GM18907 (cell line): ENCODE measurements at regions not wholly inside any gene's neighbourhood (a gene's known extent, or its start where the extent isn't known, plus 50 kb on each side); places are given as distances from the start of the nearest gene placed in this dataset.
"Not testable (repeated sequence)": the region's sequence is repeated elsewhere in the genome, so short reads cannot be mapped to it uniquely, and the experiment has no call there.

Experiments
- ATAC-seq: cut with Tn5 transposase; IDR thresholded peaks from one replicate; pipeline ENCODE4 v1.9.1; 2021; ENCODE audit warnings: mild to moderate bottlenecking, moderate library complexity; ENCODE audit not compliant: unreplicated experiment

DNA sequence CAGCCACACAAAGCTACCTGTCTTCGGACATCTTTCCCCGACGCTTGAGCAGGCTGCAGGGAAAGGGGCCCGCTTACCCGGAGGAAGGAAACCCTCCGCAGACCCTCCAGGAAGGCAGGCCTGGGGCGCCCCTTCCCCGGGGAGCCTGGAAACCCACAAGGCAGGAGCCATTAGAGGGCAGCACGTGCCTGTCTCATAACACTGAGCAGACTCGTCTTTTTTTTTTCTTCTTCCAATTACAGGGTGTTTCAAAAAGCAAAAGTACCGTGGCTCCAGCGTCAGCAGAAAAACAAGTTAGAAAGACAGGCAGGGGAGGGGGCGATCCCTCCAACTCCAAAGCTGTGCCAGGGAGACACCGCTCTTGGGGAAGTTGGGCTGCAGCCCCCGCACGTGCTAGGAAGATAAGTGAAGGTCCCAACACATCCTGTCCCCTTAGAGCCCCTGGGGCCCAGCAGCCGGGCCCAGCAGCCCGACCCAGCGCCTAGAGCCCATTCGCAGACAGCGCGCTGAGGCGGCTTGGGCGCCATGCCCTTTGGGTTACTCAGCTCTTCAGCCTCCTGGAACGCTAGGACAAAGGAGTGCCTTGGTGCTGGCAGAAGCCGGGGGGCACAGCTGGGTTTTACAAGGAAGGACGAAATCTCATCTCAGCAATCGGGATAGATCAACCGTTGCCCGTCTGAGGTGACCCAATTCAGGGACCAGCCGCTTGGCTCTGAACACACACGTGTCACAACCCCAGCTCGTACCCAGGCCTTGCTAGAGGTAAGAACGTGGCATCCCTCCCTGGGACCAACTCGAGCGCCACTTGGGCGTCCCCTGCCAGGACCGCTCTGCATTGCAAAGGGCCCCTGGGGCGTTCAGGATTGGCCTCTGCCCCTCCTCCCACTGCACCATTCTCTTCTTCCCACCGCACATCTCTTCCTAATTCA lies 136.3 kb downstream of the LY86 start:
- no peak for ATAC-seq

DNA sequence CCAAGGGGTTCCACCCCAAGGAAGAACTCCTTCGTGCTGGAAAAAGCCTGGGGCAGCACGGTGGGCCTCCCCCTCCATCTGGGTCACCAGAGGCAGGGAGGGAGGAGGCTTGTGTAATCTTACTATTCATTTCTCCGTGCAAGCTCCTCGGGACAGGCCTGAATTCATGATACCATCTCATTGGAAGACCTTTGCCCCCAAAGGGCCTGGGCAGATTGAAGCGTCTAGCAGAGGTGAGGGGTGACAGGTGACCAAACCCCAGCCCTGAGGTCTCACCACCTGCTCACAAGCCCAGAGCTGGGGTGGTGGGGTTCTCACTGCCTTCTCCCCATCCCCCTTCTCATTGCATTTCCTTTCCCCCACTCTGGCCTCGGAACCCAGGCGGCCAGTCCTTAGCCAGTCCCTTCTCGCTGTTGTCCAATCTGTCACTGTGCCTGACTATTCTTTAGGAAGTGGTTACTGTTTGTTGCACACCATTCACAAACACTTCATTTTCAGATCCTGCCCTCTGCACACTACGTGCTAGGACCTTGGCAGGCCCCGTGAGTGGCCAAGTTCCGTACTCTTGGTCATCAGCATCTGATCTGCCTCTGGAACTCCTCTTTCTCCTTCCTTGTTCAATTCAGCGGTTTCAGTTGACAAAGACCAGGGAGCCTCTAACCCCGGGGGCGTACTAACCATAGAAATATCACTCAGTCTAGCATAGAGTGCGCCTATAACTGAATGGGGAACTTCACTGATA lies 137.1 kb downstream of the LY86 start:
- no peak for ATAC-seq

DNA sequence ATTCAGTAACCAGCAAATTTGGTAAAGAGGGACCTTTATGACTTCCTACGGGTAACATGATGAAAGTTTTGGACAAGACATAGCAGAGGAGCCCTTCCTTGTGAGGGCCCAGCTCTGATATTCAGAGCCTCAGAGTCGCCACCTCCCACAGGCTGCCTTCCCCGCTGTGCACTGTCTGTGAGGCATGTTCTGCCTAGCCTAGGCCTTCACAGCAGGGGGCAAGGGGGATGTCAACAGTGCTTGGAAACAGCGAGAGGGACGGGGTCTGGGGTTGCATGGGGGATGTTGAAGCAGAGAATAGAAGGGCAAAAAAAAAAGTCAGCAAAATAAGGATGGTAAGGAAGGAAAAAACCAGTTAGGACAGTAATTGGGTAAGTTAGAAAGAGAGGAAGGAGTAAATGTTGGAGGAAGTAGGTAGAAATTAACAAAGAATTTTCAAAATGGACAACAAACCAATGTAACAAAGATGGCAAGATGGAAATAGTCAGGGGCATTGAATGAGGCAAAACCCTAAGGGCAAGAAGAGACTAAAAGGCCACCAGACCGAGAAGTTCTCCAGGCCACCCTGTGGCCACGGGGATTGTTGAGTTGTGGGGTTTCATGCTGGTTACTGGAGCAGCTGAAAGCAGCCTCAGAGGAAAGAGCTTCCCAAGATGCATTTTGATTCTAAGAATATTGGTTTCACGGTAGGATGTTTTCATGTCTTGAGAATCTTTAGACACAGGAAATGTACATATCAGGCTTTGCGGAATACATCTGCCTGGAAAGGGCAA lies 139.8 kb downstream of the LY86 start:
- ATAC-seq: no peak

DNA sequence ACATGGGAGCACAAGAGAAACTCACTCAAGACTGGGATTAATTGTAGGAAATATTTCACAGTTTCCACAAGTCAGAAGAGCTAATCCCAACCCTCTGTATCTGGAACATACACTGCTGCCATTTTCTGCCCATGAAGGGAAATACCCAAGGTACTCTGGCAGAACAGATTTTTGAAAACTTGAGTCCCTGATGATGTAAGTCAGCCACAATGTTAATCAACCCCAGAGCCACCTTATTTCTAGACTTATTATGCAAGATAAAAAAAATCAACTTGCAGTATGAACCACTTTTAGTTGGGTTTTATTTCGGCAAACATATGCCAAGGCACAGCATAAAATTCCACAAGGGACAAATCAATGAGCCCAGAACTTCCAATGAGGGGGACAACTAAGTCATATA lies 141.5 kb downstream of the LY86 start:
- ATAC-seq: no peak

DNA sequence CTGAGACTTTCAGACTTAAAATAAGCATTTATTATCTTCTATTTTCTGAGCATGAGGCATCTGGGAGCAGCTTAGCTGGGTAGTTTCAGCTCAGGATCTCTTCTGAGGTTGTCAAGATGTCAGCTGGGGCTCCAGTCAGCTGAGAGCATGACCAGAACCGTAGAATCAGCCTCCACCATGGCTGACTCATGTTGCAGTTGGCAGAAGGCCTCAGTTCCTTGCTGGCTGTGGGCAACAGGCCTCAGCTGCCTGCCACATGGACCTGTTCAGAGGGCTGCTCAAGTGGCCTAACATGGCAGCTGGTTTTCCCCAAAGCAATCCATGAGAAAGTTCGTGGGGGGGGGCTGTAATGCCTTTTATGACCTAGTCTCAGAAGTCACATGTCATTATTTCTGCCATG lies 142.3 kb downstream of the LY86 start:
- no peak for ATAC-seq

DNA sequence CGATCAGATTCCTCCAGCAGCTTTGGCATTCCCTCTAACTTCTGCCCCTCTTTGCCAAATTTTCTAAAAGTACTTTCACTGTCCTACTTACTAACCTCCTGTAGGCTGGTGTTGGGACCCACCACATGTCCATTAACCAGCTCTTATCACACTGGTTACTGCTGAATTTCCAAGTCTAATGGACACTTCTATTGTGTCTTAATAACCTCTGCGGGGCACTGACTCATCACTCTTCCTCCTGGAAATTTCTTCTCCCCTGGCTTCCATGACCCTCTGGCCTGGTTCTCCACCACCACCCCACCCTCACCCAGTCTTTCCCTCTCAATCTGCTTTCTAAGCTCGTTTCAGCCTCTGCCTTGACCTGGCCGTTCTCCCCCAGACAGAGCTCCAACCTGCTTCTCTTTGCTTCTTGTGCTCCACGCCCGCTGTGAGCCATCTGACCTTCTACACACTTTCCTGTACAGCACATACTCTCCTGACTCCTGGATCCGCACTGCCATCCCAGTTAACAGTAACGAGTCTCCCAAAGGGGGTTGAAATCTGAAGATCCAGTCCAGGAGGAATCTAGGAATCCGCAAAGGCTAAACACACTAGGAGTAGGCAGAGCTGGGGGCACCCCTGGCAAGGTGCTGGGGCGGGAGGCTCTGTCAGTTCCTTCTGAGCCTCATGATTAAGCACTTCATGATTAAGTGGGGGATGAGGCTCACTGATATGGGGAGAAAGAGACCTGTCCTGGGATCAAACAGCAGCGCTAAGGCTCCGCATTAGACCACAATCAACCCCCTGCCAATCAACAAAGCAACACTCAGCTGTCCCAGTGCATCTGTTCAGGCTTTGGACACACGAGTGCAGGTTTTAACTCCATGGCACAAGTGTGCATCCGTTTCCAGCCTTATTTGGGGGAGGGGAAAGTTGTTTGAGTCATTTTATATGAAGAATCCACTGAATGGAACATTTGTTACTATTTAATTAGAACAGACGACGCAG lies 146.3 kb downstream of the LY86 start:
- no peak for ATAC-seq

DNA sequence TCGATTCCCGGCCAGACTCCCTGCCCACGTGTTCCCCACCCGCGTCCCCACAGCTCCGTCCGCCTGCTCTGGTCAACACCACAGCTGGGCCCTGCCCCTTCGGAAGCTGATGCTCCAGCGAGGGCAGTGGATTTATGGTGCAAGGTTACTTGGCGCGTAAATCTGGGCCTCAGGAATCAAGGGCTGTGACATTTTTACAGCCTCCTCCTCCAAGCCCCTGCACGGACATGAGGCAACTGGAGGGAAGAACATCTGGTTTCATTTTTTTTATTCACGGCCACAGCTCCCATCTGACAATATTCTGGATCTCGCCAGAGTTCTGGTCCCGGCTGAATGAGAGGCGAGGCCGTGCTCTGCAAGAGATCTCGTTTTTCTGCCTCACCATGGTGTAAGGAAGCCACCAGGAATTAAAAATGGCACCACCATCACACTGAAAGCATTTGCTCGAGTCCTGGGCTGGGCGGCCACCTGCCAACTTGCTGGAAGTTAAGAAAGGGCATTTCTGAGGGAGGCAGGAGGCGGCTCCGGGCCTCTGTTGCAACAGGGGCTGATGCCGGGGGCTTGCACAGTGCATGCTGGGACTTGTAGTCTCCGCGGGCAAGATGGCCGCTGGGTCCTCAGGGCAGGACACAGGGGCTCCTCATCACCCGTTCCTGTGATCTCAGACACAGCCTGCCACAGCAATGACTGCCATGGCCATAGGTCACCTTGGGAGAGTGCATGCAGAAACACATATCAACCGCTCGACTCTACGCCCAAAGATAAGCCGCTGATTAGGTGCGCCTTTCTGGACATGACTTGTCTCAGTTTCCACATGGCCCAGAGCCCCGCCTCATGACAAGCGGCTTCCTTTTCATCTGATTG lies 148.5 kb downstream of the LY86 start:
- no peak for ATAC-seq

DNA sequence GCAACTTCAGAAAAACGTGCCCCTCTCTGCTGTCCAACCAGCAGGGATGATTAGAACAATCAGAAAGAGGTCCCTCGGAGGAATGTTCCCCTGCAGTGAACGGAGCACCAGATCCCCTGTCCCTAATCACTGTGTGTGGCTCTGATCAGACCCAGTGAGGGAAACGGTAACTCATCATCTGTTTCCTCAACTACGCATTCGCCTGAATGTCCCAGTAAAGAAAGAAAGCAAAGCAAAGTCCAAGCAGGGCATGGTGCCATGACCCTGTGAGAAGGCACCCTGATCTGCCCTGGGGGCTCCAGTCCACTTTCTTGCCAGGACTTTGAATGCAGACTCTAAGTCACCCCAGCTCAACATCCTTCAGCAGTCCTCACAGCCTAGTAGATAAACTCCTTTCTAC lies 149.2 kb downstream of the LY86 start:
- ATAC-seq: no peak

DNA sequence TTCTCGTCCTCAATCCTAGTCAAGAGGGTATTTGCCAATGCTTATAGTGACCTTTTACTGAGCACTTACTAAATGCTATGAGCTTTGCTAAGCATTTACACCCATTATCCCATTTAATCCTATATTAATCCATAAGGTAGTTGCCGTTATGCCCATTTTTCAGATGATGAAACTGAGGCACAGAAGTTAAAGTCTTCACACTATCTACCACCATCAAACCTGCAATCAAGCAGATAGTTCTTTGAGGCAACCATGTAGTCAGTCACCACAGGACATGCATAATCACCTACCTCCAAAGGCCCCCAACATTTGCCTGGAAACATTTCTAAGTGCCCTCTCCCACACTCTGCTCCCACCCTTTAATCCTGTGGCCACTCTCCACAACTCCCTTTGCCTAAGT lies 149.6 kb downstream of the LY86 start:
- no peak for ATAC-seq

DNA sequence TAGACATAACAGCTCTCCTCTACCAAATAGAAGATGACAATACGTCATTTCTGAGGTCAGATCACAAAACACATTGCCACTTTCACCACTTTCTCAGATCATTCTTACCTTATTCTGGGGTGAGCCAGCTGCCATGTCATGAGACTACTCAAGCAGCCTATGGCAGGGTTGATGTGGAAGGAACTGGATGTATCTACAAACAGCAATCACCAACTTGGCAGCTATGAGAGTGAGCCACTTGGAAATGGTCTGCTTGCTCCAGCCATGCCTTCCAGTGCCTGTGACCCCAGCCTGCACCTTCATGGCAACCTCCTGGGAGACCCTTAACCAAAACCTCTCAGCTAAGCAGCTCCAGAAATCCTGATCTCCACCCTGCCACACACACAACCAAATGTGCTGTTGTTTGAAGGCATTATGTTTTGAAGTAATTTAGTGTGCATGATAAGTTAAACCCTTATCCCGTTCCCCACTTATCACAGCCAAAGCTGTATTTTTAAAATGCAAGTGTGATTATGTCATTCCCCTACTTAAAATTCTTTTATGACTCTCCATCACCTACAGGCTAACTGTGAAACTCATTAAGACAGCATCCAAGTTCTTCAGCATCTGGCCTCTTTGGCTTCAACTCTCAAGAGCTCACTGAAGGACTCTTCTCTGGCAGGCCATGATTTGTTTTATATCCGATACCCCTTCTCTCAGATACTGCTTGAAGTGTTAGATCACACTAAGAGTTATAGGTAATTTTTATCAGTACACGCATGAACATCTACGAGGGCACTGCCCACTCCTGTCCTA lies 150.6 kb downstream of the LY86 start:
- no peak for ATAC-seq

DNA sequence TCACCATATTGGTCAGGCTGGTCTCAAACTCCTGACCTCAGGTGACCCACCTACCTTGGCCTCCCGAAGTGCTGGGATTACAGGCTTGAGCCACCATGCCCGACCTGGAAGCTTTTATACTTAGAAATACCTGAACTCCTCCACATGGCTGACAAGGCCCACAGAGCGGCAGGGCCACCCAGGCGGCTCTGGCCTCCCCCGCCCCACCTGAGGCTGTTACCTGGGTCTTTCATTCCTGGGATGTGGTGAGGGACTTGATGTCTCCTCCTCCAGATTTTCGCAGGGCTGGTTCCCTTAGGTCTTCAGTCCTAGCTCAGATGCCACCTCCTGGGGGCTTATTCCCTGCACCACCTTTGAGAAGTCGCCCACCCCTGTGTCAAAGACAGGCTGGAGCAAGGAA lies 152.1 kb downstream of the LY86 start:
- ATAC-seq: no peak

DNA sequence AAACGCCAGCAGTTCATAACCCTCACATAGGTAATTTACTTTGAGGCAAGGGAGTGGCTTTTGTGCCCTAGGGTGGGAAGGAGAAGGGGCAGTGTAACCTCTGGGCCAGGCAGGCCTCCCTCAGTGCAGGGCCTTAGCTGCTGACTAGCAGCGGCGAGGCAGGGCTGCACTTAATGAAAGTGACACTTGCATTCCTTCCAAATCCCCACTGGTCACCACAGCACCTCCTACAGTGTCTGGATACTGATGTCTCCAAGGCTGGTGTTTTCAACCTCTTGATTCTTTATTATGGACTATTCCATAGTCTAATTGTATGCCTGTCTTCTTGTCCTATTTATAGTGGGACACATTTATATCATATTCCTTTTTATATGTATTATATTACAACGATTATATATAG lies 152.7 kb downstream of the LY86 start:
- no peak for ATAC-seq

DNA sequence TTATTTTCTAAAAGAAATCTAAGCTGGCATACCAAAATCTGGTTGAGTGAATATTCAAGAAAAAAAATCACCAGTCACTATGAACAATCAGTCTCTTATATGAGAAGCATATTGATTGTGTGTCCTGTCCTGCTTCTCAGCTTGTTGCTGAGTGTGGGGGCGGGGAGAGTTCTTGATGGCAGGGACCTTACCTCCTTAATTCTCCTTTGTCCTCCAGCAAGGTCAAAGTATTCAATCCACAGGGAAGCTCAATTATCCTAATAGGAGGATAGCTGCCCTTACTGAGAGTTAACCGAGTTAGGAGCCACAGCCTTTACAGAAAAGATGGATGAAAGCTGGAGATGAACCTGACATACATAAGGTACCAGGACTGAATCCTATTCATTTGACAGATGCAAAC lies 154.0 kb downstream of the LY86 start:
- no peak for ATAC-seq

DNA sequence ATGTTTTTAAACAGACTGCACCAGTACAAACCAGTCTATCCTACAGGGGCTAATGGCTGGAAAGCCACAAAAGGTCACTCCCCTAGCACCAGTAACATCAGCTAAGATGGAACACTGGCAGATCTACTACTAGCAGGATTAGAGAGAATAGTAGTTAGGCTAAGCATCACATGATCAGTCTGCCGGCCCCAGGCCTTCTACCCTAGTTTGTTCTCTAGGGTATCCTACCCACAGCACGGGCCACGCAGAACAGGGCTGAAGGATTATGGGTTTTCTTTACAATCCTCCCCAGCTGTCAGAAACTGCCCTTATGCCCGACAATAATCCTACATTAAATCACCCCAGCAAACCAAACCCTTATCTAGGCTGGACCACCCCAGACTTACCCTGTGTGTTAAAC lies 156.0 kb downstream of the LY86 start:
- no peak for ATAC-seq

DNA sequence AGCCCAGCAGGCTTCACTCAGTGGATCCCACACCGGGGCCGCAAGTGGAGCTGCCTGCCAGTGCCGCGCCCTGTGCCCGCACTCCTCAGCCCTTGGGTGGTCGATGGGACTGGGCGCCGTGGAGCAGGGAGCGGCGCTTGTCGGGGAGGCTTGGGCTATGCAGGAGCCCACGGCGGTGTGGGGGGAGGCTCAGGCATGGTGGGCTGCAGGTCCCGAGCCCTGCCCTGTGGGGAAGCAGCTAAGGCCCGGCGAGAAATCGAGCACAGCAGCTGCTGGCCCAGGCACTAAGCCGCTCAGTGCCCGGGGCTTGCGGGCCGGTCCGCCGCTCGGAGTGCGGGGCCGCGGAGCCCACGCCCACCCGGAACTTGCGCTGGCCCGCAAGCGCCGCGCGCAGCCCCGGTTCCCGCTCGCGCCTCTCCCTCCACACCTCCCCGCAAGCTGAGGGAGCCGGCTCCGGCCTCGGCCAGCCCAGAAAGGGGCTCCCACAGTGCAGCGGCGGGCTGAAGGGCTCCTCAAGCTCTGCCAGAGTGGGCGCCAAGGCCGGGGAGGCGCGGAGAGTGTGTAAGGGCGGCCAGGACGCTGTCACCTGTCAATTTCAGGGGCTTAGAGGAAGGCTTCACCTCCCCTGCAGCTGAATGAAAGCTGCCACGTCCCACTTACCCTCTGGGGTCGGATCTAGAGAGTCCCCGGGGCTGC lies 157.3 kb downstream of the LY86 start:
- ATAC-seq: not testable (repeated sequence)

DNA sequence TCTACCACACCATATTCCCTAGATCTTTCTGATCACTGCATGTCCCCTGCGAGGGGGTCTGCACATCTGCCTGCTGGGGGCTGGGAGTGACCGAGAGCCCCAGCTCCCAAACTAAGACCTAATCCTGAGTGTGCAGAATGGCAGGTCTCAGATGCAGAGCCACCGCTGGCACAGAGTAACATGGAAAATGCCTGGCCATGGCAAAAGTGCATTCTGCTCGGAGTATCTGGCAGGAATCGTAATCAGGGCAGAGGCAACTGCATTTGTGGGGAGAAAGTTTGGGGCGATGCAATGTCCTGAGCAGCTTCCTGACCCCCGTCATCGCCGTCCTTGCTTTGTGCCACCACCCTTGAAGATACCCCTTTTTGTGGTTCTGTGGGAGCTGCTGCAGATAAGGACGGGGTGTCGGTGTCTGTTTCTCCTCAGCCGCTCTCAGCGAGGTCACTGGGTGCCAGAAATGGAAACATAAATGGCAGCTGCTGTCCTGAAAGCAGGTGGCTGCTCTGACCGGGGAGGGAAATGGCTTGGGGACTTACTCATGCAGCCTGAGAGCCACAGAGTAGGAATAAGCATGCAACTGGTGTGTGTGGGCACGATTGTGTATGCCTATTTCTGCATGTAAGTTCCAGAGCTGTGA lies 157.9 kb downstream of the LY86 start:
- ATAC-seq: no peak

DNA sequence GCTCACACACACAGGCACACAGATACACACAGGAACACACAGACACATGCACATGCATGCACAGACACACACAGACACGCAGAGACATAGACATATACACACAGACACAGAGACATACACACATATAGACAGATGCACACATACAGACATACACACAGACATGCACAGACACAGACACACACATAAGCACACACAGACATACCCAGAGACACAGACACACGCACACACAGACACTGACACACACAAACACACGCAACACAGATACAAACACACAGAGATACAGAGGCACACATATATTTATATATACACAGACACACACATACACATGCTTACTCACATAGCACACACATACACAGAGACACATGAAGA lies 158.4 kb downstream of the LY86 start:
- no peak for ATAC-seq

DNA sequence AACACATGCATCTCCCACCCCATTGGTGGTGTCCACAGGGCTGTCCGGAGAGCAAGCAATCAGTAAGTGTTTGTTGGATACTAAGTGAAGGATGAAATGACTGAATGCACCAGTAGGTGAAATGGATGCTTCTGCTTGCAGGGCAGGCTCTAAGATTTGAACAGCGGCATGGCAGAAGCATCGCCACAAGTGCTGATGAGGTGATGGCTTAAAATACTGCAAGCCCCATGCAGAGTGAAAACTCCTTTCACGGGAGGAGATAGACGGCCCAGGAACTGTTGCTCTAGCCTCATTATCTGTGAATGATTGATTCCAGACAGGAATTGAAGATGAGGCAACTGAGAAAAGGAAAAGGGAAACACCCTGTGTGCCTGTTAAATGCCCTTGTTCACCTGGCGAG lies 158.9 kb downstream of the LY86 start:
- ATAC-seq: no peak
